H1 (cell line): ENCODE measurements at regions not wholly inside any gene's neighbourhood (a gene's known extent, or its start where the extent isn't known, plus 50 kb on each side); places are given as distances from the start of the nearest gene placed in this dataset.

Experiments
- CTCF ChIA-PET: fragments of 300-600 bp; sonication (Branson Sonifier 250); formaldehyde crosslinking; loops from one replicate; lab custom pipeline; 2021; ENCODE audit not compliant: partially characterized antibody; lab: Charles Lee
- POLR2A ChIA-PET: fragments of 300-600 bp; sonication (Branson Sonifier 250); formaldehyde crosslinking; loops from one replicate; lab custom pipeline; 2021; ENCODE audit warnings: inconsistent platforms; ENCODE audit not compliant: partially characterized antibody; lab: Charles Lee
- DNase-seq, 2 experiments: peaks; one replicate each; pipeline versions ENCODE4 v3.0.0 to v3.0.0-alpha.2; 2010 to 2022; ENCODE audit warnings: low spot score in 2 of 2, low read depth in 1 of 2, mixed read lengths in 1 of 2
- FAIRE-seq: peaks from 2 replicates; lab custom pipeline; 2011; peaks lifted over from hg19 to GRCh38; lab: Jason Lieb, UNC
- H2AFZ ChIP-seq: 2 replicates; pipeline ENCODE4 v1.8.1; 2012; ENCODE audit warnings: low read length, inconsistent platforms
- H2AK5ac ChIP-seq: 2 replicates; pipeline ENCODE4 v1.6.1; 2013; ENCODE audit warnings: low read depth, low read length
- H2BK120ac ChIP-seq: replicated peaks from 2 replicates; pipeline ENCODE3; 2013; ENCODE audit warnings: low read depth, low read length, inconsistent platforms
- H2BK12ac ChIP-seq: 2 replicates; pipeline ENCODE4 v1.6.1; 2013; ENCODE audit warnings: low read depth, low read length
- H2BK15ac ChIP-seq: 2 replicates; pipeline ENCODE4 v1.6.1; 2013; ENCODE audit warnings: low read length
- H2BK20ac ChIP-seq: 2 replicates; pipeline ENCODE4 v1.6.1; 2013; ENCODE audit warnings: low read length
- H2BK5ac ChIP-seq: 2 replicates; pipeline ENCODE4 v1.6.1; 2013; ENCODE audit warnings: low read depth, low read length
- H3K14ac ChIP-seq: 2 replicates; pipeline ENCODE4 v1.6.1; 2013; ENCODE audit warnings: inconsistent platforms; ENCODE audit not compliant: insufficient read length
- H3K18ac ChIP-seq: 2 replicates; pipeline ENCODE4 v1.6.1; 2013; ENCODE audit warnings: low read length; ENCODE audit errors: extremely low read depth
- H3K23ac ChIP-seq: 2 replicates; pipeline ENCODE4 v1.6.1; 2013; ENCODE audit warnings: inconsistent platforms; ENCODE audit not compliant: insufficient read length
- H3K23me2 ChIP-seq: 2 replicates; pipeline ENCODE4 v1.6.1; 2013; ENCODE audit warnings: low read depth, low read length
- H3K27ac ChIP-seq: 2 replicates; pipeline ENCODE4 v1.6.1; 2011; ENCODE audit warnings: low read depth, low read length, inconsistent platforms
- H3K27me3 ChIP-seq, 4 experiments: replicated peaks in 1 of 4; 1 replicate in 1 of 4; 2 replicates in 3 of 4; pipeline versions ENCODE4 v1.6.1 to v1.8.1; 2011 to 2013; ENCODE audit warnings: low read length in 3 of 4, mild to moderate bottlenecking in 3 of 4, inconsistent platforms in 2 of 4, mixed read lengths in 2 of 4, moderate library complexity in 1 of 4; ENCODE audit not compliant: control insufficient read depth in 3 of 4, insufficient read depth in 3 of 4; ENCODE audit errors: extremely low read depth in 1 of 4
- H3K36me3 ChIP-seq, 4 experiments: 2 replicates each; pipeline versions ENCODE4 v1.6.1 to v1.8.1; 2011 to 2013; ENCODE audit warnings: mild to moderate bottlenecking in 4 of 4, low read length in 3 of 4, moderate library complexity in 2 of 4, control low read depth in 1 of 4, inconsistent platforms in 1 of 4; ENCODE audit not compliant: insufficient read depth in 4 of 4, control insufficient read depth in 2 of 4
- H3K4ac ChIP-seq: replicated peaks from 2 replicates; pipeline ENCODE3; 2013; ENCODE audit warnings: low read length, low read depth, mixed read lengths, inconsistent platforms; ENCODE audit not compliant: insufficient read length
- H3K4me1 ChIP-seq, 4 experiments: replicated peaks in 1 of 4; 1 replicate in 1 of 4; 2 replicates in 3 of 4; pipeline versions ENCODE4 v1.6.1 to v1.8.1; 2011 to 2013; ENCODE audit warnings: low read length in 3 of 4, inconsistent platforms in 2 of 4, mixed read lengths in 1 of 4; ENCODE audit not compliant: insufficient read depth in 4 of 4, control insufficient read depth in 3 of 4
- H3K4me2 ChIP-seq, 2 experiments: 2 replicates each; pipeline versions ENCODE4 v1.6.1 to v1.8.1; 2011 to 2013; ENCODE audit warnings: low read depth in 2 of 2, low read length in 2 of 2, control low read depth in 1 of 2, inconsistent platforms in 1 of 2, mild to moderate bottlenecking in 1 of 2; ENCODE audit not compliant: insufficient read depth in 1 of 2
- H3K4me3 ChIP-seq, 4 experiments: fragments of 200-600, 300-600 bp in 1 of 4; sonication (generic), shearing (Covaris generic), sonication (Bioruptor Twin) in 1 of 4; 2 replicates each; pipeline versions ENCODE4 v1.5.1 to v1.8.1; 2011 to 2016; ENCODE audit warnings: low read length in 4 of 4, low read depth in 3 of 4, control low read depth in 2 of 4, inconsistent platforms in 2 of 4, mild to moderate bottlenecking in 2 of 4, mixed read lengths in 1 of 4, moderate library complexity in 1 of 4; ENCODE audit not compliant: insufficient read depth in 2 of 4; ENCODE audit errors: extremely low read depth in 1 of 4
- H3K56ac ChIP-seq: replicated peaks from 2 replicates; pipeline ENCODE3; 2013; ENCODE audit warnings: low read depth, mild to moderate bottlenecking, mixed read lengths, low read length, inconsistent platforms; ENCODE audit not compliant: insufficient read length
- H3K79me1 ChIP-seq: 2 replicates; pipeline ENCODE4 v1.6.1; 2013; ENCODE audit warnings: low read depth, low read length, control low read depth
- H3K79me2 ChIP-seq, 2 experiments: 2 replicates each; pipeline versions ENCODE4 v1.6.1 to v1.8.1; 2012 to 2013; ENCODE audit warnings: low read length in 2 of 2, mild to moderate bottlenecking in 2 of 2, inconsistent platforms in 1 of 2; ENCODE audit not compliant: insufficient read depth in 2 of 2, control insufficient read depth in 1 of 2
- H3K9ac ChIP-seq, 4 experiments: replicated peaks in 1 of 4; 1 replicate in 1 of 4; 2 replicates in 3 of 4; pipeline versions ENCODE4 v1.6.1 to v1.8.1; 2011 to 2013; ENCODE audit warnings: low read depth in 3 of 4, low read length in 3 of 4, control low read depth in 2 of 4, mild to moderate bottlenecking in 2 of 4, moderate library complexity in 2 of 4, inconsistent platforms in 1 of 4; ENCODE audit errors: extremely low read depth in 1 of 4
- H3K9me3 ChIP-seq, 2 experiments: 2 replicates each; pipeline versions ENCODE4 v1.6.1 to v1.8.1; 2012 to 2013; ENCODE audit warnings: mild to moderate bottlenecking in 2 of 2, moderate library complexity in 2 of 2, control low read depth in 1 of 2, inconsistent platforms in 1 of 2, low read depth in 1 of 2, low read length in 1 of 2, mixed read lengths in 1 of 2; ENCODE audit not compliant: insufficient read depth in 2 of 2
- H4K20me1 ChIP-seq, 2 experiments: replicated peaks in 1 of 2; 2 replicates each; pipeline versions ENCODE3 to v1.8.1; 2011 to 2013; ENCODE audit warnings: inconsistent platforms in 2 of 2, low read length in 2 of 2, mild to moderate bottlenecking in 1 of 2; ENCODE audit not compliant: insufficient read depth in 2 of 2, control insufficient read depth in 1 of 2
- H4K5ac ChIP-seq: 2 replicates; pipeline ENCODE4 v1.6.1; 2013; ENCODE audit warnings: low read length, low read depth, mixed read lengths, inconsistent platforms; ENCODE audit not compliant: insufficient read length
- H4K8ac ChIP-seq: 2 replicates; pipeline ENCODE4 v1.8.0; 2013; ENCODE audit warnings: mild to moderate bottlenecking, moderate library complexity, low read length, inconsistent platforms; ENCODE audit not compliant: insufficient read depth; ENCODE audit errors: extremely low read depth
- H4K91ac ChIP-seq: replicated peaks from 2 replicates; pipeline ENCODE3; 2013; ENCODE audit warnings: low read length, mixed read lengths, inconsistent platforms; ENCODE audit not compliant: insufficient read length
- BCL11A ChIP-seq, 2 experiments: IDR thresholded peaks; one replicate each; pipeline ENCODE4 v1.6.1; 2011; ENCODE audit warnings: low read depth in 2 of 2, low read length in 2 of 2, mild to moderate bottlenecking in 2 of 2
- CREB1 ChIP-seq: IDR thresholded peaks from 2 replicates; pipeline ENCODE4 v1.6.1; 2012; ENCODE audit warnings: inconsistent platforms
- NANOG ChIP-seq: IDR thresholded peaks from 2 replicates; pipeline ENCODE4 v1.6.1; 2011; ENCODE audit warnings: low read length, low read depth, mild to moderate bottlenecking, inconsistent platforms; ENCODE audit not compliant: insufficient read depth, poor library complexity, severe bottlenecking
- NRF1 ChIP-seq: IDR thresholded peaks from 2 replicates; pipeline ENCODE4 v1.6.1; 2011; ENCODE audit warnings: mild to moderate bottlenecking, low read depth, low read length, improper control_type of control experiment
- RNF2 ChIP-seq: fragments of 200-900, 300-1000 bp; sonication (generic); IDR thresholded peaks from 2 replicates; pipeline ENCODE4 v1.7.1; 2016; ENCODE audit warnings: borderline replicate concordance, low read depth, mild to moderate bottlenecking, antibody characterized with exemption, low read length; ENCODE audit not compliant: poor library complexity, severe bottlenecking; ENCODE audit errors: missing control alignments
- SAP30 ChIP-seq: fragments of 300-600 bp; sonication (generic); IDR thresholded peaks from 2 replicates; pipeline ENCODE4 v1.7.1; 2012; ENCODE audit warnings: low read length, moderate library complexity, mild to moderate bottlenecking, inconsistent platforms; ENCODE audit not compliant: insufficient read depth, insufficient replicate concordance
- SUZ12 ChIP-seq: fragments of 200-600 bp; sonication (generic); IDR thresholded peaks from 2 replicates; pipeline ENCODE4 v1.6.1; 2012; ENCODE audit warnings: mild to moderate bottlenecking, inconsistent platforms, low read length, moderate library complexity, mixed read lengths
- WGBS, 2 experiments: shearing (Covaris generic) in 1 of 2; methylation state at CpG; one replicate each; pipeline versions ENCODE4 v1.1.6 to v1.1.7; 2013 to 2015; ENCODE audit warnings: low lambda C conversion rate in 2 of 2, mixed read lengths in 2 of 2, inconsistent platforms in 1 of 2, low coverage in 1 of 2, missing lambda C conversion rate in 1 of 2; ENCODE audit not compliant: insufficient replicate concordance in 2 of 2, insufficient coverage in 1 of 2, insufficient read length in 1 of 2; ENCODE audit errors: extremely low coverage in 1 of 2, missing lambda C conversion rate in 1 of 2; 5-methylcytosine and 5-hydroxymethylcytosine counted together
- TF ChIP-seq, protein P1 (sequence below): IDR thresholded peaks from 2 replicates; pipeline ENCODE4 v1.6.1; 2011; ENCODE audit warnings: low read depth, mild to moderate bottlenecking, low read length; ENCODE audit not compliant: insufficient read depth

DNA sequence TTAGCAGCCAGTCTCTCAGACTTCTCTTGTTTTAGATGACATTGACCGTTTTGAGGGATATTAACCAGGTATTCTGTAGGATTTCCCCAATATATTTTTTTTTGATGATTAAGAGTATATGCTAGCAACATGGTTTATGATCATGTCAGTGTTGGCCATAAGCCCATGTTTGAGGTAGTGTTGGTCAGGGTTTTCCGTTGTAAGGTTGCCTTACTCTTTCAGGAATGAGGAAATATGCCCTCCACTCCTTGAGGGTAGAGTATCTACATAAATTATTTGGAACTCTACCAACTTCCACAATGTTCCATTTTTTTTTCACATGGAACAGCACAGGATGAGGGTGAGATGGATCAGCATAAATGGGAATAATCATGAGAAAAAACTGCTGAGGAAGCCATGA is 188.4 kb upstream of the PRDM9 start:
- H4K91ac ChIP-seq, result no peak overlapping the region
- H4K20me1 ChIP-seq, result no peaks in the 10 kb centered on the region
- H3K27ac ChIP-seq, result no peak overlapping the region
- no peak for DNase-seq
- H3K4me1 ChIP-seq, result peaks cover 0 to 3% (median 0%) of the 10 kb centered on the region in 4 experiments; a peak in 1 of 7 replicates
- no peak overlapping the region for H3K9ac ChIP-seq
- H2BK12ac ChIP-seq, result no peak overlapping the region
- H2AFZ ChIP-seq, result no peak overlapping the region
- H3K9me3 ChIP-seq, result no peaks in the 10 kb centered on the region
- H3K23me2 ChIP-seq, result no peaks in the 10 kb centered on the region
- no peaks in the 10 kb centered on the region for H3K79me1 ChIP-seq
- TF ChIP-seq CREB1, result no peak
- TF ChIP-seq NANOG, result no peak
- TF ChIP-seq SUZ12, result no peak
- TF ChIP-seq NRF1, result no peak
- TF ChIP-seq SAP30, result no peak
- TF ChIP-seq, protein P1, sequence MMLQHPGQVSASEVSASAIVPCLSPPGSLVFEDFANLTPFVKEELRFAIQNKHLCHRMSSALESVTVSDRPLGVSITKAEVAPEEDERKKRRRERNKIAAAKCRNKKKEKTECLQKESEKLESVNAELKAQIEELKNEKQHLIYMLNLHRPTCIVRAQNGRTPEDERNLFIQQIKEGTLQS, result no peak
- TF ChIP-seq BCL11A (IDR thresholded peaks at IDR 0.05; ENCODE audit: low read depth in 2 of 2, low read length in 2 of 2), result no peak
- TF ChIP-seq RNF2, result no peak
- WGBS, 2 experiments, result 92% methylated on average over 2 of the region's 2 CpGs; no CpG with 5 or more reads in 1 of the 2 experiments
- H3K56ac ChIP-seq, result no peak overlapping the region
- no peak overlapping the region for H3K4ac ChIP-seq
- H4K8ac ChIP-seq, result no peak overlapping the region
- no peak overlapping the region for H2BK120ac ChIP-seq
- H3K27me3 ChIP-seq, result no peaks in the 10 kb centered on the region
- H2BK5ac ChIP-seq, result no peak overlapping the region
- H2BK15ac ChIP-seq, result no peak overlapping the region
- no peak for FAIRE-seq
- no peak overlapping the region for H3K23ac ChIP-seq
- CTCF ChIA-PET, result no interaction called here
- no peak overlapping the region for H3K4me2 ChIP-seq
- no peak overlapping the region for H2BK20ac ChIP-seq
- no peak overlapping the region for H4K5ac ChIP-seq
- no peak overlapping the region for H3K4me3 ChIP-seq
- H3K79me2 ChIP-seq, result no peaks in the 10 kb centered on the region
- no peaks in the 10 kb centered on the region for H3K36me3 ChIP-seq
- H3K18ac ChIP-seq, result no peak overlapping the region
- POLR2A ChIA-PET, result no interaction called here
- no peak overlapping the region for H3K14ac ChIP-seq
- no peak overlapping the region for H2AK5ac ChIP-seq
